ENCODE measurements at regions not wholly inside any gene's neighbourhood (a gene's known extent, or its start where the extent isn't known, plus 50 kb on each side); places are given as distances from the start of the nearest gene placed in this dataset.

DNA sequence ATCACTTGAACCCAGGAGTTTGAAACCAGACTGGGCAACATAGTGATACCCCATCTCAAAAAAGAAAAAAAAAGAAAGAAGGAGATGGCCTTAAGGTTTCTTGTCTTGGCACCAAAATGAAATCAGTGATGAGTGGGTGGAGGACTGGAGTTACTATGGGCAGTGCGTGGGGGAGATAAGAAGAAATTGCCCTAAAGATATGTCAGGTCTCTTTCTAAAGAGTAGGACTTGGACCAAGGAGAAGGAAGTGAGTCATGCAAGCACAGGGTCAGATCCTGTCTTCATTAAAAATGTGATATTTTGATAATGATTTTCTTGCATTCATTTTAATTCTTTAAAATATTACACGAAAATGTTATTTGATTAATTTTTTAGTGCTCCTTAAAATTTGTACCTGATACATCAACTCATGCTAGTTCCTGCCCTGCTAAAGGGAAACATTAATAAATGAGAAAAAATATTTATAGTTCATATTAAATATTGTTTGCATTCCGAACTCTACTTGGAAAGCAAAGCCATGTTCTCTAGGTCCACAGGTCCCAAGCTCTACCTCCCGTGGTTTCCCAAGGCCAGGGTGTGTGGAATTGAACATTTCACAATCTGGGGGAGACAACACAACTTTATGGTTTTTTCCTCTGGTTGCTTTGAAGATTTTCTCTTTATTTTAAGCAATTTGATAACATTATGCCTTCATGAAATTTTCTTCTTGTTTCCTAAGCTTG, 62.6 kb upstream of the CTLA4 start:
- ChIA-PET CTCF (ENCODE audit: low intra/inter-chr PET ratio, low total read pairs) (no interaction called here), POLR2A (no interaction called here)
- H3K9ac ChIP-seq (ENCODE audit: insufficient read depth, low read depth, low read length) = no peak overlapping the region
- H3K79me2 ChIP-seq (ENCODE audit: insufficient read depth, low read length) = no peaks in the 10 kb centered on the region
- intact Hi-C loops (cut with micrococcal nuclease; ENCODE audit: unreplicated experiment) = no loop called here
- H4K20me1 ChIP-seq (ENCODE audit: insufficient read depth, low read length) = no peaks in the 10 kb centered on the region
- no peak for FAIRE-seq
- no peak for ATAC-seq
- H3K4me2 ChIP-seq (ENCODE audit: low read depth, low read length) = no peak overlapping the region
- no TSS peak for BruUV-seq (replicated peaks)
- 72% methylated on average over 4 of the region's 4 CpGs for WGBS (ENCODE audit: low lambda C conversion rate)
- H3K4me3 ChIP-seq (replicated peaks in 1 of 3; ENCODE audit: insufficient read depth in 1 of 3, low read depth in 2 of 3, low read length in 3 of 3) = no peak overlapping the region
- in situ Hi-C loops (cut with HindIII; ENCODE audit: extremely low pct_ligation_motif_present, low pct_unique_long_range_greater_than_20kb) = loop anchor here (25.0 kb wide), 2 partner anchors 968 to 1218 kb away; no protein-coding TSS in a partner anchor
- H2AFZ ChIP-seq (ENCODE audit: low read length) = no peak overlapping the region
- no peaks in the 10 kb centered on the region for H3K27me3 ChIP-seq (ENCODE audit: control insufficient read depth in 1 of 2, insufficient read depth in 2 of 2, low read length in 2 of 2)
- H3K27ac ChIP-seq (ENCODE audit: extremely low read length, insufficient read depth, low read length) = no peak overlapping the region
- DNase-seq (ENCODE audit: low spot score) = no peak
- H3K4me1 ChIP-seq (ENCODE audit: insufficient read depth, low read length) = peaks cover under 1% of the 10 kb centered on the region; the same call in 1 of the 2 replicates
- H3K9me3 ChIP-seq (ENCODE audit: low read length) = peaks cover 15% of the 10 kb centered on the region
- TF ChIP-seq ZNF382 (CRISPR knock-in tag; IDR thresholded peaks at IDR 0.05; ENCODE audit: borderline replicate concordance) = no peak
- no peak for TF ChIP-seq ZNF546 (CRISPR knock-in tag; conservative IDR thresholded peaks at IDR 0.05)
- TF ChIP-seq CEBPB (IDR thresholded peaks at IDR 0.05; ENCODE audit: borderline replicate concordance, low read depth, low read length) = peak; percentile 2; the same call in 1 of the 2 replicates
- TF ChIP-seq ZNF101 (CRISPR knock-in tag; IDR thresholded peaks at IDR 0.05; ENCODE audit: borderline replicate concordance, low read depth) = no peak
- no peak for TF ChIP-seq TFE3 (CRISPR knock-in tag; IDR thresholded peaks at IDR 0.05)
- TF ChIP-seq ZNF572 (CRISPR knock-in tag; IDR thresholded peaks at IDR 0.05) = no peak
- no peaks in the 10 kb centered on the region for H3K36me3 ChIP-seq (replicated peaks in 1 of 2; ENCODE audit: control insufficient read depth in 1 of 2, insufficient read depth in 2 of 2, low read length in 2 of 2)

DNA sequence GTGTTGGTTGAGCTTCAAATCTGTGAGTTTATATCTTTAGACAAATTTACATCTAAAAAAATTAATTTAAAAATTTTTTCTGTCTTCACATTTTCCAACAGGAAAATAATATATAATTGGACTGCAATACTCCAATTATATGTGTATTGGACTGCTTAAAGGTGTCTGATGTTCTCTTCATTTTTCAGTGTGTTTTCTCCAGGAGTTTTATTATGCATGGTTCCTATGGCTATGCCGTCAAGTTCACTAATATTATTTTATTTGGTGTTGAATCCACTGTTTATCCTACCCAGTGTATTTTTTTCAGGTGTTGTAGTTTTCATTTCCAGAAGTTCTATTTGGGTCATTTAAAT, 62.1 kb upstream of the CTLA4 start:
- H3K27me3 ChIP-seq (ENCODE audit: control insufficient read depth in 1 of 2, insufficient read depth in 2 of 2, low read length in 2 of 2) = no peaks in the 10 kb centered on the region
- ChIA-PET POLR2A (no interaction called here), CTCF (ENCODE audit: low intra/inter-chr PET ratio, low total read pairs) (no interaction called here)
- no peak overlapping the region for H3K9ac ChIP-seq (ENCODE audit: insufficient read depth, low read depth, low read length)
- TF ChIP-seq STAT5B (CRISPR knock-in tag; IDR thresholded peaks at IDR 0.05) (no peak), ZNF333 (CRISPR knock-in tag; IDR thresholded peaks at IDR 0.05; ENCODE audit: borderline replicate concordance) (no peak), ELF4 (CRISPR knock-in tag; IDR thresholded peaks at IDR 0.05; ENCODE audit: borderline replicate concordance) (no peak), HHEX (CRISPR knock-in tag; IDR thresholded peaks at IDR 0.05) (no peak), POGK (CRISPR knock-in tag; conservative IDR thresholded peaks at IDR 0.05) (no peak)
- DNase-seq (ENCODE audit: low spot score) (no peak), ATAC-seq (no peak), FAIRE-seq (no peak)
- in situ Hi-C loops (cut with HindIII; ENCODE audit: extremely low pct_ligation_motif_present, low pct_unique_long_range_greater_than_20kb) (loop anchor here (25.0 kb wide), 2 partner anchors 968 to 1218 kb away; no protein-coding TSS in a partner anchor), intact Hi-C loops (cut with micrococcal nuclease; ENCODE audit: unreplicated experiment) (no loop called here)
- no peaks in the 10 kb centered on the region for H4K20me1 ChIP-seq (ENCODE audit: insufficient read depth, low read length)
- no peaks in the 10 kb centered on the region for H3K36me3 ChIP-seq (replicated peaks in 1 of 2; ENCODE audit: control insufficient read depth in 1 of 2, insufficient read depth in 2 of 2, low read length in 2 of 2)
- WGBS (ENCODE audit: low lambda C conversion rate) = 95% methylated on average over 1 of the region's 1 CpG
- no peak overlapping the region for H3K4me3 ChIP-seq (replicated peaks in 1 of 3; ENCODE audit: insufficient read depth in 1 of 3, low read depth in 2 of 3, low read length in 3 of 3)
- no peak overlapping the region for H3K27ac ChIP-seq (ENCODE audit: extremely low read length, insufficient read depth, low read length)
- no peaks in the 10 kb centered on the region for H3K79me2 ChIP-seq (ENCODE audit: insufficient read depth, low read length)
- H2AFZ ChIP-seq (ENCODE audit: low read length) = no peak overlapping the region
- H3K4me1 ChIP-seq (ENCODE audit: insufficient read depth, low read length) = peaks cover 6% of the 10 kb centered on the region; the same call in 1 of the 2 replicates
- H3K9me3 ChIP-seq (ENCODE audit: low read length) = peaks cover 15% of the 10 kb centered on the region
- no peak overlapping the region for H3K4me2 ChIP-seq (ENCODE audit: low read depth, low read length)
- BruUV-seq (replicated peaks) = no TSS peak

Data from HepG2 (cell line).